ENCODE measurements at regions not wholly inside any gene's neighbourhood (a gene's known extent, or its start where the extent isn't known, plus 50 kb on each side); places are given as distances from the start of the nearest gene placed in this dataset.

- POLR2A ChIA-PET (ENCODE audit: unreplicated experiment): no interaction called here
Observed at GRCh38 chr2:191533693-191534180, 144.2 kb upstream of the NABP1 start.

GRCh38 chr2:191537921-191538320 is 140.0 kb upstream of the NABP1 start:
- Histone ChIP-seq H3F3A (ENCODE audit: low read length, unreplicated experiment) (no peaks in the 10 kb centered on the region), H3K27me3 (ENCODE audit: low read length) (no peaks in the 10 kb centered on the region), H3K9me3 (ENCODE audit: low read length) (no peaks in the 10 kb centered on the region), H3K9me2 (replicated peaks; ENCODE audit: low read length) (no peaks in the 10 kb centered on the region), H4K20me1 (ENCODE audit: low read length) (no peaks in the 10 kb centered on the region), H3K4me3 (ENCODE audit: low read length) (no peak overlapping the region), H3K9ac (ENCODE audit: low read length) (no peak overlapping the region), H3K27ac (ENCODE audit: low read length) (no peak overlapping the region), H3K36me3 (ENCODE audit: low read depth, low read length) (no peaks in the 10 kb centered on the region), H2AFZ (ENCODE audit: low read length) (no peak overlapping the region), H3K4me1 (ENCODE audit: insufficient read depth, low read length) (no peaks in the 10 kb centered on the region), H3K4me2 (ENCODE audit: low read length) (no peak overlapping the region), H3K79me2 (ENCODE audit: low read length) (no peaks in the 10 kb centered on the region)
- DNase-seq (no peak), ATAC-seq (no peak)
- intact Hi-C loops (cut with micrococcal nuclease): no loop called here
- no peak for TF ChIP-seq EZH2 (IDR thresholded peaks at IDR 0.05; ENCODE audit: low read length, unreplicated experiment)
- TF ChIP-seq CTCF (conservative IDR thresholded peaks at IDR 0.05; ENCODE audit: low read depth, low read length): no peak
- no peak for TF ChIP-seq EZH2phosphoT487 (IDR thresholded peaks at IDR 0.05; ENCODE audit: borderline replicate concordance, low read length)
- ChIA-PET POLR2A (ENCODE audit: unreplicated experiment) (no interaction called here), CTCF (no interaction called here)
- no TSS peak for BruUV-seq (replicated peaks)

More at GRCh38 chr2:191533693-191534180, 144.2 kb upstream of the NABP1 start:
- ATAC-seq (no peak), DNase-seq (no peak)
- no peak for TF ChIP-seq CTCF (conservative IDR thresholded peaks at IDR 0.05; ENCODE audit: low read depth, low read length)
- no peak for TF ChIP-seq EZH2 (IDR thresholded peaks at IDR 0.05; ENCODE audit: low read length, unreplicated experiment)
- TF ChIP-seq EZH2phosphoT487 (IDR thresholded peaks at IDR 0.05; ENCODE audit: borderline replicate concordance, low read length): no peak
- H3K4me2 ChIP-seq (ENCODE audit: low read length): no peak overlapping the region
- CTCF ChIA-PET: no interaction called here
- H3K4me3 ChIP-seq (ENCODE audit: low read length): no peak overlapping the region
- no peaks in the 10 kb centered on the region for H3K9me3 ChIP-seq (ENCODE audit: low read length)
- no peaks in the 10 kb centered on the region for H3F3A ChIP-seq (ENCODE audit: low read length, unreplicated experiment)
- H3K4me1 ChIP-seq (ENCODE audit: insufficient read depth, low read length): no peaks in the 10 kb centered on the region
- no peaks in the 10 kb centered on the region for H4K20me1 ChIP-seq (ENCODE audit: low read length)
- no peaks in the 10 kb centered on the region for H3K9me2 ChIP-seq (replicated peaks; ENCODE audit: low read length)
- no peaks in the 10 kb centered on the region for H3K36me3 ChIP-seq (ENCODE audit: low read depth, low read length)
- no peak overlapping the region for H3K9ac ChIP-seq (ENCODE audit: low read length)
- no peak overlapping the region for H2AFZ ChIP-seq (ENCODE audit: low read length)
- H3K27ac ChIP-seq (ENCODE audit: low read length): no peak overlapping the region
- H3K79me2 ChIP-seq (ENCODE audit: low read length): no peaks in the 10 kb centered on the region
- no TSS peak for BruUV-seq (replicated peaks)
- intact Hi-C loops (cut with micrococcal nuclease): no loop called here
- H3K27me3 ChIP-seq (ENCODE audit: low read length): no peaks in the 10 kb centered on the region

- no peaks in the 10 kb centered on the region for H3K79me2 ChIP-seq (ENCODE audit: low read length)
- no TSS peak for BruUV-seq (replicated peaks)
- ATAC-seq (no peak), DNase-seq (no peak)
- POLR2A ChIA-PET (ENCODE audit: unreplicated experiment): no interaction called here
- H3K27ac ChIP-seq (ENCODE audit: low read length): no peak overlapping the region
- no peak overlapping the region for H3K9ac ChIP-seq (ENCODE audit: low read length)
- H3K36me3 ChIP-seq (ENCODE audit: low read depth, low read length): no peaks in the 10 kb centered on the region
- H3K4me1 ChIP-seq (ENCODE audit: insufficient read depth, low read length): no peaks in the 10 kb centered on the region
- CTCF ChIA-PET: interaction anchor here (0.5 kb wide), 1 partner anchor 392 kb away, joined by 3 read pairs; no protein-coding TSS in a partner anchor
- intact Hi-C loops (cut with micrococcal nuclease): no loop called here
- H3K27me3 ChIP-seq (ENCODE audit: low read length): no peaks in the 10 kb centered on the region
- no peak overlapping the region for H3K4me3 ChIP-seq (ENCODE audit: low read length)
- H3F3A ChIP-seq (ENCODE audit: low read length, unreplicated experiment): no peaks in the 10 kb centered on the region
- no peak overlapping the region for H3K4me2 ChIP-seq (ENCODE audit: low read length)
- H4K20me1 ChIP-seq (ENCODE audit: low read length): no peaks in the 10 kb centered on the region
- H3K9me2 ChIP-seq (replicated peaks; ENCODE audit: low read length): no peaks in the 10 kb centered on the region
- TF ChIP-seq EZH2phosphoT487 (IDR thresholded peaks at IDR 0.05; ENCODE audit: borderline replicate concordance, low read length) (no peak), CTCF (conservative IDR thresholded peaks at IDR 0.05; ENCODE audit: low read depth, low read length) (no peak), EZH2 (IDR thresholded peaks at IDR 0.05; ENCODE audit: low read length, unreplicated experiment) (no peak)
- H3K9me3 ChIP-seq (ENCODE audit: low read length): no peaks in the 10 kb centered on the region
- H2AFZ ChIP-seq (ENCODE audit: low read length): no peak overlapping the region
Observed at GRCh38 chr2:191538334-191538903, 139.5 kb upstream of the NABP1 start.
